ENCODE measurements at regions not wholly inside any gene's neighbourhood (a gene's known extent, or its start where the extent isn't known, plus 50 kb on each side); places are given as distances from the start of the nearest gene placed in this dataset.

GRCh38 chr1:173341971-173342370 lies 134.8 kb upstream of the TNFSF4 start (continued):
- no peak for TF ChIP-seq ZNF449 (CRISPR knock-in tag; IDR thresholded peaks at IDR 0.05)
- TF ChIP-seq GTF2E2 (tag; IDR thresholded peaks at IDR 0.05), result no peak
- no peak for TF ChIP-seq E2F1 (CRISPR knock-in tag; IDR thresholded peaks at IDR 0.05)
- TF ChIP-seq MAFG (tag; conservative IDR thresholded peaks at IDR 0.05), result no peak
- TF ChIP-seq ZNF785 (CRISPR knock-in tag; IDR thresholded peaks at IDR 0.05), result no peak
- TF ChIP-seq, protein P1, sequence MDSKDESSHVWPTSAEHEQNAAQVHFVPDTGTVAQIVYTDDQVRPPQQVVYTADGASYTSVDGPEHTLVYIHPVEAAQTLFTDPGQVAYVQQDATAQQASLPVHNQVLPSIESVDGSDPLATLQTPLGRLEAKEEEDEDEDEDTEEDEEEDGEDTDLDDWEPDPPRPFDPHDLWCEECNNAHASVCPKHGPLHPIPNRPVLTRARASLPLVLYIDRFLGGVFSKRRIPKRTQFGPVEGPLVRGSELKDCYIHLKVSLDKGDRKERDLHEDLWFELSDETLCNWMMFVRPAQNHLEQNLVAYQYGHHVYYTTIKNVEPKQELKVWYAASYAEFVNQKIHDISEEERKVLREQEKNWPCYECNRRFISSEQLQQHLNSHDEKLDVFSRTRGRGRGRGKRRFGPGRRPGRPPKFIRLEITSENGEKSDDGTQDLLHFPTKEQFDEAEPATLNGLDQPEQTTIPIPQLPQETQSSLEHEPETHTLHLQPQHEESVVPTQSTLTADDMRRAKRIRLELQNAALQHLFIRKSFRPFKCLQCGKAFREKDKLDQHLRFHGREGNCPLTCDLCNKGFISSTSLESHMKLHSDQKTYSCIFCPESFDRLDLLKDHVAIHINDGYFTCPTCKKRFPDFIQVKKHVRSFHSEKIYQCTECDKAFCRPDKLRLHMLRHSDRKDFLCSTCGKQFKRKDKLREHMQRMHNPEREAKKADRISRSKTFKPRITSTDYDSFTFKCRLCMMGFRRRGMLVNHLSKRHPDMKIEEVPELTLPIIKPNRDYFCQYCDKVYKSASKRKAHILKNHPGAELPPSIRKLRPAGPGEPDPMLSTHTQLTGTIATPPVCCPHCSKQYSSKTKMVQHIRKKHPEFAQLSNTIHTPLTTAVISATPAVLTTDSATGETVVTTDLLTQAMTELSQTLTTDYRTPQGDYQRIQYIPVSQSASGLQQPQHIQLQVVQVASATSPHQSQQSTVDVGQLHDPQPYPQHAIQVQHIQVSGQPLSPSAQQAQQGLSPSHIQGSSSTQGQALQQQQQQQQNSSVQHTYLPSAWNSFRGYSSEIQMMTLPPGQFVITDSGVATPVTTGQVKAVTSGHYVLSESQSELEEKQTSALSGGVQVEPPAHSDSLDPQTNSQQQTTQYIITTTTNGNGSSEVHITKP (IDR thresholded peaks at IDR 0.05; ENCODE audit: partially characterized antibody), result no peak
- TF ChIP-seq POLR2AphosphoS5 (IDR thresholded peaks at IDR 0.05; ENCODE audit: control insufficient read depth, insufficient read depth, low read depth, low read length), result no peak
